Osteoblast (primary cell): ENCODE measurements at regions not wholly inside any gene's neighbourhood (a gene's known extent, or its start where the extent isn't known, plus 50 kb on each side); places are given as distances from the start of the nearest gene placed in this dataset.

Source experiments
- DNase-seq: peaks from one replicate; pipeline ENCODE4 v3.0.0; 2011; ENCODE audit warnings: low spot score, mixed read lengths; ENCODE audit not compliant: insufficient read length; ENCODE audit errors: missing footprints
- H2AFZ ChIP-seq: 2 replicates; pipeline ENCODE4 v1.6.0; 2011; ENCODE audit warnings: mild to moderate bottlenecking, low read length
- H3K27ac ChIP-seq: 2 replicates; pipeline ENCODE4 v1.5.1; 2011; ENCODE audit warnings: mild to moderate bottlenecking, low read depth, low read length, moderate library complexity
- H3K27me3 ChIP-seq: 2 replicates; pipeline ENCODE4 v1.6.0; 2012; ENCODE audit warnings: mild to moderate bottlenecking, control low read depth, inconsistent platforms, low read length, moderate library complexity; ENCODE audit not compliant: insufficient read depth
- H3K36me3 ChIP-seq: 2 replicates; pipeline ENCODE4 v1.5.1; 2011; ENCODE audit warnings: mild to moderate bottlenecking, low read length, control low read depth, moderate library complexity; ENCODE audit not compliant: insufficient read depth
- H3K4me1 ChIP-seq: 2 replicates; pipeline ENCODE4 v1.5.1; 2011; ENCODE audit warnings: mild to moderate bottlenecking, low read length, control low read depth, moderate library complexity; ENCODE audit not compliant: insufficient read depth
- H3K4me2 ChIP-seq: 2 replicates; pipeline ENCODE4 v1.6.0; 2011; ENCODE audit warnings: mild to moderate bottlenecking, low read length; ENCODE audit not compliant: insufficient read depth
- H3K4me3 ChIP-seq: fragments of 200-600 bp; sonication (generic); 3 replicates; pipeline ENCODE4 v1.5.1; 2012; ENCODE audit warnings: mild to moderate bottlenecking, low read length, inconsistent platforms; ENCODE audit not compliant: insufficient read depth
- H3K79me2 ChIP-seq: 2 replicates; pipeline ENCODE4 v1.6.0; 2012; ENCODE audit warnings: mild to moderate bottlenecking, low read length, control low read depth, inconsistent platforms; ENCODE audit not compliant: insufficient read depth
- H3K9me3 ChIP-seq: 2 replicates; pipeline ENCODE4 v1.5.1; 2011; ENCODE audit warnings: low read depth, low read length, control low read depth
- H4K20me1 ChIP-seq: 2 replicates; pipeline ENCODE4 v1.6.0; 2012; ENCODE audit warnings: mild to moderate bottlenecking, low read length, control low read depth; ENCODE audit not compliant: insufficient read depth
- CTCF ChIP-seq: IDR thresholded peaks from 2 replicates; pipeline ENCODE4 v1.5.1; 2011; ENCODE audit warnings: mild to moderate bottlenecking, low read depth, low read length, moderate library complexity; ENCODE audit errors: extremely low read depth

GRCh38 chr5:40306869-40307487 is 372.7 kb upstream of the PTGER4 start:
- Histone ChIP-seq H3K4me2 (no peak overlapping the region), H3K9me3 (no peaks in the 10 kb centered on the region), H3K79me2 (no peaks in the 10 kb centered on the region), H3K4me1 (no peaks in the 10 kb centered on the region), H3K27me3 (no peaks in the 10 kb centered on the region), H3K36me3 (no peaks in the 10 kb centered on the region), H2AFZ (no peak overlapping the region), H3K4me3 (no peak overlapping the region), H4K20me1 (no peaks in the 10 kb centered on the region), H3K27ac (no peak overlapping the region)
- TF ChIP-seq CTCF = no peak
- no peak for DNase-seq

GRCh38 chr5:40292006-40292405 is 387.7 kb upstream of the PTGER4 start:
- TF ChIP-seq CTCF = no peak
- H4K20me1 ChIP-seq = no peaks in the 10 kb centered on the region
- no peaks in the 10 kb centered on the region for H3K36me3 ChIP-seq
- H3K4me2 ChIP-seq = no peak overlapping the region
- H3K9me3 ChIP-seq = no peaks in the 10 kb centered on the region
- DNase-seq = no peak
- H3K27me3 ChIP-seq = no peaks in the 10 kb centered on the region
- H3K4me1 ChIP-seq = peaks cover 8% of the 10 kb centered on the region
- H2AFZ ChIP-seq = no peak overlapping the region
- no peaks in the 10 kb centered on the region for H3K79me2 ChIP-seq
- H3K27ac ChIP-seq = no peak overlapping the region
- no peak overlapping the region for H3K4me3 ChIP-seq

- H2AFZ ChIP-seq = no peak overlapping the region
- DNase-seq = peak; percentile 47
- TF ChIP-seq CTCF = no peak
These were observed 388.4 kb upstream of the PTGER4 start for GRCh38 chr5:40291338-40291737.

GRCh38 chr5:40288800-40289485 is 390.8 kb upstream of the PTGER4 start:
- Histone ChIP-seq H3K4me2 (no peak overlapping the region), H4K20me1 (no peaks in the 10 kb centered on the region), H3K9me3 (no peaks in the 10 kb centered on the region), H3K4me1 (peaks cover 8% of the 10 kb centered on the region), H3K4me3 (no peak overlapping the region), H3K79me2 (no peaks in the 10 kb centered on the region), H3K27me3 (no peaks in the 10 kb centered on the region), H2AFZ (no peak overlapping the region), H3K27ac (no peak overlapping the region), H3K36me3 (no peaks in the 10 kb centered on the region)
- peak; percentile 18 for TF ChIP-seq CTCF
- DNase-seq = no peak

More at GRCh38 chr5:40291338-40291737, 388.4 kb upstream of the PTGER4 start:
- no peak overlapping the region for H3K27ac ChIP-seq
- H3K4me2 ChIP-seq = no peak overlapping the region
- no peaks in the 10 kb centered on the region for H3K27me3 ChIP-seq
- H3K4me3 ChIP-seq = no peak overlapping the region
- no peaks in the 10 kb centered on the region for H3K9me3 ChIP-seq
- H4K20me1 ChIP-seq = no peaks in the 10 kb centered on the region
- peaks cover 8% of the 10 kb centered on the region for H3K4me1 ChIP-seq
- no peaks in the 10 kb centered on the region for H3K36me3 ChIP-seq
- H3K79me2 ChIP-seq = no peaks in the 10 kb centered on the region
